ENCODE measurements at regions not wholly inside any gene's neighbourhood (a gene's known extent, or its start where the extent isn't known, plus 50 kb on each side); places are given as distances from the start of the nearest gene placed in this dataset.

DNA sequence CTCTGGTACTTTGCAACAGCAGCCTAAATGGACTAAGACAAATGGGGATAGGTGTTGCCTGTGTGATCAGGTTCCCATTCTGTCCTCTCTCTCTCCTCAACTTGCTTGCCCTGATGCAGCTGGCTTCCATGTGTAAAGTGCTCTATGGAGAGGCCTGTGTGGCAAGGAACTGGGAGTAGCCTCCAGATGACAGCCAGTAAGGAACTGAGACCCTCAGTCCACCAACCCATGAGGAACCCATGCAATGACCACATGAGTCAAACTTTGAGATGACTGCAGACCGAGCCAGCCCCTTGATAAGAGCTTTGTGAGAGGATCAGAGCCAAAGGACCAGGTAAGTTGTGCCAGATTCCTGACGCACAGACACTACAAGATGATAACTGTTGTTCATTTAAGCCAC lies 74.6 kb upstream of the ADPGK start:
- Histone ChIP-seq H3K4me1 (no peaks in the 10 kb centered on the region), H3K27ac (no peak overlapping the region), H3K36me3 (no peaks in the 10 kb centered on the region), H3K4me3 (no peak overlapping the region), H3K27me3 (no peaks in the 10 kb centered on the region), H3K9me3 (no peaks in the 10 kb centered on the region)
- no peak for DNase-seq
- intact Hi-C loops (cut with DNase I; ENCODE audit: low total_unique reads) = no loop called here
- TF ChIP-seq, protein P1, sequence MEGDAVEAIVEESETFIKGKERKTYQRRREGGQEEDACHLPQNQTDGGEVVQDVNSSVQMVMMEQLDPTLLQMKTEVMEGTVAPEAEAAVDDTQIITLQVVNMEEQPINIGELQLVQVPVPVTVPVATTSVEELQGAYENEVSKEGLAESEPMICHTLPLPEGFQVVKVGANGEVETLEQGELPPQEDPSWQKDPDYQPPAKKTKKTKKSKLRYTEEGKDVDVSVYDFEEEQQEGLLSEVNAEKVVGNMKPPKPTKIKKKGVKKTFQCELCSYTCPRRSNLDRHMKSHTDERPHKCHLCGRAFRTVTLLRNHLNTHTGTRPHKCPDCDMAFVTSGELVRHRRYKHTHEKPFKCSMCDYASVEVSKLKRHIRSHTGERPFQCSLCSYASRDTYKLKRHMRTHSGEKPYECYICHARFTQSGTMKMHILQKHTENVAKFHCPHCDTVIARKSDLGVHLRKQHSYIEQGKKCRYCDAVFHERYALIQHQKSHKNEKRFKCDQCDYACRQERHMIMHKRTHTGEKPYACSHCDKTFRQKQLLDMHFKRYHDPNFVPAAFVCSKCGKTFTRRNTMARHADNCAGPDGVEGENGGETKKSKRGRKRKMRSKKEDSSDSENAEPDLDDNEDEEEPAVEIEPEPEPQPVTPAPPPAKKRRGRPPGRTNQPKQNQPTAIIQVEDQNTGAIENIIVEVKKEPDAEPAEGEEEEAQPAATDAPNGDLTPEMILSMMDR (IDR thresholded peaks at IDR 0.05) = no peak

DNA sequence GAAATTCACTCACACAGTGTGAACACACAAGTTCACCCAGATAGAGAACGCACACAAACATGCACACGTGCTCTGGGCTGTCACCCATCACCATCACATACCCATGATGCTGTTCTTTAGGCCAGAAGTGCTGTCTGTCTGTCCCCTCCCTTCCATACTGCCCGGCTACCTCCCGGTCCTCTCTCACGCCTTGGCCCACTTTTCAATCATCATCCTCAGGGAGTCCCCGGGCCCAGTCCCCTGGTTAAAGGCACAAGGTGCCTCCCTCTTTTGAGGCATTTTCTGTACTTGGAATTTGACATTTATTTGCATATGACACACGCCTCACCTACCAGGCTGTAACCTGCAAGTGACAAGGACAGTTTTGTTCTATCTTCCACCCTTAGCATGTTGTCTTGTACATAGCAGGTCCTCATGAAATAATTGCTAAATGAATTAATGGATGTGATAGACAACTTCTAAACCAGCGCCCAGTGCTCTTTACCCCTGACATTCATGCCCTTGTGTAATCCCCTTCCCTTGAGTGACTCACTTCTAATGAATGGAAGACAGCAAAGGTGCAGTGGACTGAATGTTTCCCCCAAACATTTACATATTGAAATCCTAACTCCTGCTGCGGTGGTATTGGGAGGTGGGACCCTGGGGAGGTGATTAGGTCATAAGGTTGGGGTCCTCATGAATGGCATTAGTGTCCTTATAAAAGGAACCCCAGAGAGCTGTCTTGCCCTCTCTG lies 73.9 kb upstream of the ADPGK start:
- no peak overlapping the region for H3K4me3 ChIP-seq
- no peaks in the 10 kb centered on the region for H3K36me3 ChIP-seq
- H3K27ac ChIP-seq = no peak overlapping the region
- no peaks in the 10 kb centered on the region for H3K9me3 ChIP-seq
- DNase-seq = no peak
- intact Hi-C loops (cut with DNase I; ENCODE audit: low total_unique reads) = no loop called here
- TF ChIP-seq, protein P1 (IDR thresholded peaks at IDR 0.05) = no peak
- no peaks in the 10 kb centered on the region for H3K27me3 ChIP-seq
- no peaks in the 10 kb centered on the region for H3K4me1 ChIP-seq

DNA sequence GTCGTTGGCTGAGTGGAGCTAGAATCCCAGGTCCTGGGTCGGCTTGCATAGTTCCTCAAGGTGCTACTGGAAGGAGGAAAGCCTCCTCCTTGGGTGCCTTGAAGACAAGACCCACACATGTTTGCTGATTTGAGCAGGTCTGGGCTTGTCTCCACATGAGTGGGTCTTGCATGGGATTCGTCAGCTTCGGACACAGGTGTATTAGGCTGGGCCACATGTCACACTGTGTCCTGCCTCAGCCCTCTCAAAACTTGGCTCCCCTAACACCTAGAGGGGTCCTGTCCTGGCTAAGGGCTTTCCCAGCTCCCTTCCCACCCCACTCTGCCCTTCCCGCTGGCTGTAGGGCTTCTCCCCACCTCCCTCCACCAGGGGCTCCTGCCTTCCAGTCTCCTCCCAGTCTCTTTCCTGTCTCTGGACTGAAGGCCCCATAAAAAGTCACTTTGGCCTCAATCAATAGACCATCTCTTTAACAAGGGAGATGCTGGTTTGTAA lies 73.0 kb upstream of the ADPGK start:
- TF ChIP-seq, protein P1 (IDR thresholded peaks at IDR 0.05) = no peak
- H3K27ac ChIP-seq = no peak overlapping the region
- H3K36me3 ChIP-seq = no peaks in the 10 kb centered on the region
- no peaks in the 10 kb centered on the region for H3K27me3 ChIP-seq
- H3K9me3 ChIP-seq = no peaks in the 10 kb centered on the region
- H3K4me1 ChIP-seq = no peaks in the 10 kb centered on the region
- DNase-seq = no peak
- no peak overlapping the region for H3K4me3 ChIP-seq
- intact Hi-C loops (cut with DNase I; ENCODE audit: low total_unique reads) = no loop called here

DNA sequence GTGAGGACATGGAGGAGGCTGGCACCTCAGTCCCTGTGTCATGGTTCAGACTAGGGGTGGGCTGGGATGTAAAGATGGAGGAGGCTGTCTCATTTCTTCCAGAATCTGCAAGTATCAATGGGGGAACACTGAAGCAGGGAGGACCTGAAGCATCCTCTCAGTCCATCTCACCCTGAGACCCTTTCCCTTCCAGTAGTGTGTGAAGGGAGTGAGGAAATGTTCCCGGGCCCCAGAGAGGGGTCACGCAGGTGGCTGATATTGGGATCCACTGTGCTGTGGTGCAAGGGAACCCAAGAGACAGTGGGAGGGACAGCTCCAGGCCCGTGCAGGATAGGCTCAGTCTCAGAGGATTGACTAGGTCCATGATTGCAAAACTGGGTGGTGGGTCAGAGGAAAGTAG lies 72.2 kb upstream of the ADPGK start:
- Histone ChIP-seq H3K9me3 (no peaks in the 10 kb centered on the region), H3K36me3 (no peaks in the 10 kb centered on the region), H3K4me1 (no peaks in the 10 kb centered on the region), H3K27me3 (no peaks in the 10 kb centered on the region), H3K27ac (no peak overlapping the region), H3K4me3 (no peak overlapping the region)
- no peak for DNase-seq
- TF ChIP-seq, protein P1 (IDR thresholded peaks at IDR 0.05) = no peak
- intact Hi-C loops (cut with DNase I; ENCODE audit: low total_unique reads) = no loop called here

DNA sequence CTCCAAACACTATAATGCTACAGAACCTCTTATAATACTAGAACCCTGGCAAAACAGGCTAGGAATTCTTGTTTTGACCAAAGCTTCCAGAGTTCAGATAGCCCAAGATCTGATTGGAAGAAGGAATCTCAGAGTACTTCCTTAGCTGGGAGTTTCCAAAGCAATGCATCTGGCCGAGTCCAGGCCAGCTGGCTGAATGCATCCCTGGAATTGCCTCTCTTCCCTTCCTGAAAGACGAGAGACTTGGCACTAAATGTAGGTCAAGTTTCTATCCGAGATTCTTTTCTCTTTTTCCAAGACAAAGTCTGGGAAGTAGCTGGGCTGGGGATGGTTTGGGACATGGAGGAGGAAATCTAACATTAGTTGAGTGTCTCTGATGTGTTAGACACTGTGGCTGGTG lies 68.7 kb upstream of the ADPGK start:
- no peaks in the 10 kb centered on the region for H3K27me3 ChIP-seq
- H3K27ac ChIP-seq = no peak overlapping the region
- no peaks in the 10 kb centered on the region for H3K4me1 ChIP-seq
- TF ChIP-seq, protein P1 (IDR thresholded peaks at IDR 0.05) = no peak
- no peak overlapping the region for H3K4me3 ChIP-seq
- no peaks in the 10 kb centered on the region for H3K9me3 ChIP-seq
- no peaks in the 10 kb centered on the region for H3K36me3 ChIP-seq
- no peak for DNase-seq
- intact Hi-C loops (cut with DNase I; ENCODE audit: low total_unique reads) = no loop called here
